Gastroesophageal sphincter (tissue), 4 donors: ENCODE measurements at regions not wholly inside any gene's neighbourhood (a gene's known extent, or its start where the extent isn't known, plus 50 kb on each side); places are given as distances from the start of the nearest gene placed in this dataset.
"Not testable (repeated sequence)": the region's sequence is repeated elsewhere in the genome, so short reads cannot be mapped to it uniquely, and the experiment has no call there.

ENCODE experiments used
- ATAC-seq: fragments of 150-250 bp; one replicate; pipeline ENCODE4 v1.9.1; 2016; ENCODE audit warnings: mild to moderate bottlenecking, moderate library complexity
- H3K27ac ChIP-seq, 4 donors: fragments of 200-600 bp; sonication (generic) in 3 of 4; 1 replicate in 3 of 4; 2 replicates in 1 of 4; pipeline ENCODE4 v1.5.1; 2016 to 2019
- H3K27me3 ChIP-seq: fragments of 200-600 bp; sonication (generic); one replicate; pipeline ENCODE4 v1.5.1; 2019
- H3K36me3 ChIP-seq, 2 donors: fragments of 200-600 bp; sonication (generic); one replicate each; pipeline ENCODE4 v1.5.1; 2019; ENCODE audit warnings: control low read depth in 1 of 2
- H3K4me1 ChIP-seq, 3 donors: fragments of 200-600 bp; sonication (generic); 1 replicate in 2 of 3; 2 replicates in 1 of 3; pipeline ENCODE4 v1.5.1; 2016 to 2019; ENCODE audit warnings: control low read depth in 2 of 3
- H3K4me3 ChIP-seq, 2 donors: fragments of 200-600 bp; sonication (generic); one replicate each; pipeline ENCODE4 v1.5.1; 2019; ENCODE audit warnings: mild to moderate bottlenecking in 1 of 2, moderate library complexity in 1 of 2
- H3K9me3 ChIP-seq, 3 donors: fragments of 200-600 bp; sonication (generic); one replicate each; pipeline ENCODE4 v1.5.1; 2017 to 2019; ENCODE audit warnings: control low read depth in 2 of 3
- EP300 ChIP-seq: sonication (generic); formaldehyde crosslinking; IDR thresholded peaks from one replicate; pipeline ENCODE4 v1.6.1; 2017; ENCODE audit warnings: antibody characterized with exemption, mild to moderate bottlenecking
- POLR2A ChIP-seq, 2 donors: fragments of 450-650 bp; IDR thresholded peaks; one replicate each; pipeline ENCODE4 v1.6.1; 2017; ENCODE audit warnings: antibody characterized with exemption in 2 of 2, mild to moderate bottlenecking in 2 of 2, moderate library complexity in 1 of 2
- POLR2AphosphoS5 ChIP-seq: sonication (generic); formaldehyde crosslinking; IDR thresholded peaks from one replicate; pipeline ENCODE4 v1.6.1; 2017; ENCODE audit warnings: antibody characterized with exemption
- WGBS, 2 donors: methylation state at CpG; one replicate each; pipeline ENCODE4 v1.1.5; 2018; ENCODE audit warnings: low coverage in 1 of 2; 5-methylcytosine and 5-hydroxymethylcytosine counted together
- TF ChIP-seq, protein P1 (sequence below), 4 experiments: fragments of 200-600 bp in 2 of 4; fragments of 450-650 bp in 2 of 4; sonication (generic) in 1 of 4; IDR thresholded peaks; one replicate each; pipeline ENCODE4 v1.5.1; 2017 to 2019; ENCODE audit warnings: antibody characterized with exemption in 4 of 4, mild to moderate bottlenecking in 2 of 4, moderate library complexity in 2 of 4

DNA sequence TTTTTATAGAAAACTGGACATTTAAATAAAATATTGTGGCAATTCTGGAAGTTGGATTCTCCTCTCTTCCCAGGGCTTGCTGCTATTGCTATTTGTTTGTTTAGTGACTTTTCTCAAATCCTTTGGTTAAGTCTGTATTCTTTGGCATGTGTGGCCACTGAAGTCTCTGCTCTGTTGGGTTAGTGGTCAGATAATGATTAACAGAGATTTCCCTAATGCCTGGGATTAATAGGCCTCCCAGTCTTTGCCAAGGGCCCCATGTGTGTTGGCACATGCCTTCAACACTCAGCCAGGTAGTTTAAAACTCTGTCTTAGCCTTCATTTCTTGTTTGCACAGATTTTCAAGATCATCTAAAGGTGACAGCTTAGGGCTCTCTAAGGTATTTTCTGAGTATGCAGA is 92.8 kb upstream of the EPB41L4A start:
- H3K27ac ChIP-seq, result no peak overlapping the region
- no peak for ATAC-seq
- TF ChIP-seq POLR2AphosphoS5 (no peak), EP300 (no peak), POLR2A (IDR thresholded peaks at IDR 0.05) (no peak)
- TF ChIP-seq, protein P1, sequence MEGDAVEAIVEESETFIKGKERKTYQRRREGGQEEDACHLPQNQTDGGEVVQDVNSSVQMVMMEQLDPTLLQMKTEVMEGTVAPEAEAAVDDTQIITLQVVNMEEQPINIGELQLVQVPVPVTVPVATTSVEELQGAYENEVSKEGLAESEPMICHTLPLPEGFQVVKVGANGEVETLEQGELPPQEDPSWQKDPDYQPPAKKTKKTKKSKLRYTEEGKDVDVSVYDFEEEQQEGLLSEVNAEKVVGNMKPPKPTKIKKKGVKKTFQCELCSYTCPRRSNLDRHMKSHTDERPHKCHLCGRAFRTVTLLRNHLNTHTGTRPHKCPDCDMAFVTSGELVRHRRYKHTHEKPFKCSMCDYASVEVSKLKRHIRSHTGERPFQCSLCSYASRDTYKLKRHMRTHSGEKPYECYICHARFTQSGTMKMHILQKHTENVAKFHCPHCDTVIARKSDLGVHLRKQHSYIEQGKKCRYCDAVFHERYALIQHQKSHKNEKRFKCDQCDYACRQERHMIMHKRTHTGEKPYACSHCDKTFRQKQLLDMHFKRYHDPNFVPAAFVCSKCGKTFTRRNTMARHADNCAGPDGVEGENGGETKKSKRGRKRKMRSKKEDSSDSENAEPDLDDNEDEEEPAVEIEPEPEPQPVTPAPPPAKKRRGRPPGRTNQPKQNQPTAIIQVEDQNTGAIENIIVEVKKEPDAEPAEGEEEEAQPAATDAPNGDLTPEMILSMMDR (IDR thresholded peaks at IDR 0.05), result no peak

DNA sequence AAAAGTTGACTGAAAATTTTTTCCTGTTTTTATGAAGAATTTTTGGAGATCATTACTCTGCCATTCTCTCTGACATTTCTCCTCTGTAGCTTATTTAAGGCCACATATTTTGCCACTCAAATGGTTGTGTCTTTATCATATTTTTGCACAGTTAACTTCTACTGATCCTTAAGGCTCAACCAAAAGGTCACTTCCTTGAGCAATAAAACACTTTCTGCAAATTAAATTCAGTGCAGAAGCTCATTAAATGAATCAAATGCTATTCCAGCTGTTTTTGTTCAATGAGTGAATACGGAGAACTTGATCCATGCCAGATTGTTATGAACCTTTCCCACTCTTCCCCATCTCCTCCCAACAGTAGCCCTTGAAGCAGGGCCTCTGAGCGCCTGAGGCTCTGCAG is 93.8 kb upstream of the EPB41L4A start:
- peaks cover 0 to 20% (median 0%) of the 10 kb centered on the region in 3 donors for H3K9me3 ChIP-seq
- ATAC-seq, result no peak
- H3K4me3 ChIP-seq, result no peak overlapping the region
- H3K27ac ChIP-seq, result no peak overlapping the region
- no peaks in the 10 kb centered on the region for H3K36me3 ChIP-seq
- 40 to 60% methylated on average over 1 to 2 of the region's 2 CpGs for WGBS, 2 donors
- no peaks in the 10 kb centered on the region for H3K27me3 ChIP-seq
- TF ChIP-seq POLR2AphosphoS5 (no peak), POLR2A (IDR thresholded peaks at IDR 0.05) (no peak), EP300 (no peak)
- TF ChIP-seq, protein P1 (IDR thresholded peaks at IDR 0.05), result no peak
- no peaks in the 10 kb centered on the region for H3K4me1 ChIP-seq

More for the DNA sequence above, 92.8 kb upstream of the EPB41L4A start:
- Histone ChIP-seq H3K4me1 (no peaks in the 10 kb centered on the region), H3K9me3 (peaks cover 0 to 20% (median 0%) of the 10 kb centered on the region in 3 donors), H3K27me3 (no peaks in the 10 kb centered on the region), H3K4me3 (no peak overlapping the region), H3K36me3 (no peaks in the 10 kb centered on the region)

DNA sequence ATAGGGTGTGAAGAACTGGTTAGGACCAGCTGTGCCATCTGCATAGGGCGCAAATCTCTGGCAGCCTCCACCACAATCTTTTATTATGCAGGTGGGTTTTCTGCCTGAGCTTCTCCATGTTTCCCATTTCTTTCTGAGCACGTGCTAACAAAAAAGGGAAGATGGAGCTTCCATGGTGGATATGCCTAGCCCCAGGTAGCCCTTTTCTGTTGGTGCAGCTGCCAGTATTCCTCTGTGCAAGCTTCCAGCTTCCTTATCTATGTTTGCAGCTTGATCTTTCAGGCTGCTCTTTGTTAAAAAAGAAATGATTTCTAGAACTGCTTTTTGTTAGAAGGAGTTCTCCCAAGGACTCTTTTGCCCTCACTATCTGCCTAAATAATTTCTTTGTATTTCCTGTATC is 95.0 kb upstream of the EPB41L4A start:
- no peaks in the 10 kb centered on the region for H3K27me3 ChIP-seq
- ATAC-seq, result no peak
- TF ChIP-seq POLR2AphosphoS5 (no peak), EP300 (no peak), POLR2A (IDR thresholded peaks at IDR 0.05) (no peak)
- TF ChIP-seq, protein P1 (IDR thresholded peaks at IDR 0.05), result no peak

DNA sequence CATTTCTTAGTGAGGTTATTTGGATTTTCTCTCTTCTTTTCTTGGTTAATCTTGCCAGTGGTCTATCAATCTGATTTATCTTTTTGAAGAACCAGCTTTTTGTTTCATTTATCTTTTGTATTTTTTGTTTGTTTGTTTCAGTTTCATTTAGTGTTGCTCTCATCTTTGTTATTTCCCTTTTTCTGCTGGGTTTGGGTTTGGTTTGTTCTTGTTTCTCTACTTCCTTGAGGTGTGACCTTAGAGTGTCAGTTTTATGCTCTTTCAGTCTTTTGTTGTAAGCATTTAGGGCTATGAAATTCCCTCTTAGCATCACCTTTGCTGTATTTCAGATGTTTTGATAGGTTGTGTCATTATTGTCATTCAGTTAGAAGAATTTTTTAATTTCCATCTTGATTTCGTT is 101.4 kb upstream of the EPB41L4A start:
- not testable (repeated sequence) for H3K27me3 ChIP-seq, ATAC-seq, H3K4me3 ChIP-seq, H3K4me1 ChIP-seq, H3K27ac ChIP-seq, H3K9me3 ChIP-seq, H3K36me3 ChIP-seq
- WGBS, 2 donors, result 86% methylated on average over 1 of the region's 1 CpG

More for the DNA sequence above, 95.0 kb upstream of the EPB41L4A start:
- WGBS, 2 donors, result 57 to 79% methylated on average over 2 of the region's 2 CpGs
- Histone ChIP-seq H3K4me1 (no peaks in the 10 kb centered on the region), H3K27ac (no peak overlapping the region), H3K4me3 (no peak overlapping the region), H3K9me3 (peaks cover 0 to 20% (median 0%) of the 10 kb centered on the region in 3 donors), H3K36me3 (no peaks in the 10 kb centered on the region)

DNA sequence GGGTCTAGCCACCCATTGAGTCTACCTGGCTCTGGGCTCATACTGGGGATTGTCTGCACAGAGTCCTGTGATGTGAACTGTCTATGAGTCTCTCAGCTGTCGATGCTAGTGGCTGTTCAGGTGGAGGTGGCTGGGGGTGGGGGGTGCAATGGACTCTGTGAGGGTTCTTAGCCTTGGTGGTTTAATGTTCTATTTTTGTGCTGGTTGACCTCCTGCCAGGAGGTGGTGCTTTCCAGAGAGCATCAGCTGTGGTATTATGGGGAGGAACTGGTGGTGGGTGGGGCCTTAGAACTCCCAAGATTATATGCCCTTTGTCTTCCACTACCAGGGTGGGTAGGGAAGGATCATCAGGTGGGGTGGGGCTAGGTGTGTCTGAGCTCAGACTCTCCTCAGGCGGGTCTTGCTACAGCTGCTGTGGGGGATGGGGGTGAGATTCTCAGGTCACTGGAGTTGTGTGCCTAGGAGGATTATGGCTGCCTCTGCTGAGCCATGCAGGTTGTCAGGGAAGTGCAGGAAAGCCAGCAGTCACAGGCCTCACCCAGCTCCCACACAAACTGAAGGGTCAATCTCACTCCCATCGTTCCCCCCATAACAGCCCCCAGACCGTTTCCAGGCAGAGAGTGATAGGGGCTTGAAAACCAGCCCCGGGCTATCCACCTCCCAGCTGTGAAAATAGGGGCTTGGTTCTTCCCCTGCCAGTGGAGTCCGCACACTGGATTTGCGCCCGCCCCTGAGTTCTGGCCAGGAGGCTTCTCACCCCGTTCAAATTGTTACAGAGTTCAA is 104.0 kb upstream of the EPB41L4A start:
- not testable (repeated sequence) for ATAC-seq, H3K36me3 ChIP-seq, H3K27me3 ChIP-seq

DNA sequence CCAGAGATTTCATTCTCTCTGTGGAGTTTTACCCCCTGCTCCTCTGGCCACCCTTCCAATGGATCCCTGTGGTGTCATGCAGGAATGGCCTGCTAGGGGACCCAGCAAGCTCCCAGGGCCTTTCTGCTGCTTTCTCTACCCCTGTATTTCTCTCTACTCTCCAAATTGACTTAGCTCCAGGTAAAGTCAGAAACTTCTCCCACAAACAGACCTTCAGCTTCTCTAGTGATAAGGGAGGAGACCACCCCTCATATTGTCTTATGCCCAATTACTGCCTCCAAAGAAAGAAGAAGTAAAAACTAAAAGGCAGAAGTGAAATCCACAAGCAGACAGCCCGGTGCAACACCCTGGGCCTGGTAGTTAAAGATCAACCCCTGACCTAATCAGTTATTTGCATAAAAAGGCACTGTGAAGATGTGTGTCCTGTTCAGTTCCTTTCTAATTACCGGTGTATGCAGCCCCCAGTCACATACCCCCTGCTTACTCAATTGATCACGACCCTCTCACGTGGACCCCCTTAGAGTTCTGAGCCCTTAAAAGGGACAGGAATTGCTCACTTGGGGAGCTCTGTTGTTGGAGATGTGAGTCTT is 104.7 kb upstream of the EPB41L4A start:
- H3K27ac ChIP-seq, H3K9me3 ChIP-seq, H3K4me1 ChIP-seq, ATAC-seq, H3K27me3 ChIP-seq, H3K36me3 ChIP-seq, H3K4me3 ChIP-seq: not testable (repeated sequence)
- WGBS, 2 donors, result 68 to 83% methylated on average over 3 to 4 of the region's 4 CpGs

More for the DNA sequence above, 104.0 kb upstream of the EPB41L4A start:
- 86% methylated on average over 8 of the region's 9 CpGs; no CpG with 5 or more reads in 1 of the 2 donors for WGBS, 2 donors
- not testable (repeated sequence) for H3K4me3 ChIP-seq, H3K9me3 ChIP-seq, H3K4me1 ChIP-seq, H3K27ac ChIP-seq
